Hepatocyte (in vitro differentiated cells): ENCODE measurements at regions not wholly inside any gene's neighbourhood (a gene's known extent, or its start where the extent isn't known, plus 50 kb on each side); places are given as distances from the start of the nearest gene placed in this dataset.

Experiments
- CTCF ChIP-seq: fragments of 200-600 bp; sonication (generic); IDR thresholded peaks from 2 replicates; pipeline ENCODE4 v1.5.1; 2016; ENCODE audit warnings: antibody characterized with exemption, mild to moderate bottlenecking; ENCODE audit not compliant: poor library complexity
- EZH2 ChIP-seq: fragments of 200-600 bp; sonication (generic); IDR thresholded peaks from 2 replicates; pipeline ENCODE4 v1.6.1; 2016; ENCODE audit warnings: antibody characterized with exemption, mild to moderate bottlenecking, borderline replicate concordance
- EZH2phosphoT487 ChIP-seq: fragments of 200-600 bp; sonication (generic); IDR thresholded peaks from one replicate; pipeline ENCODE4 v1.6.1; 2018; ENCODE audit warnings: antibody characterized with exemption, mild to moderate bottlenecking, low read depth, moderate library complexity; ENCODE audit not compliant: unreplicated experiment, severe bottlenecking

- TF ChIP-seq EZH2phosphoT487: no peak
- TF ChIP-seq CTCF: no peak
- TF ChIP-seq EZH2: no peak
Observed at GRCh38 chr12:67582844-67583243, 65.7 kb upstream of the DYRK2 start.
